Mesodermal cell (in vitro differentiated cells): ENCODE measurements at regions not wholly inside any gene's neighbourhood (a gene's known extent, or its start where the extent isn't known, plus 50 kb on each side); places are given as distances from the start of the nearest gene placed in this dataset.

Experiments used
- H3K27ac ChIP-seq: 2 replicates; pipeline ENCODE4 v1.7.0; 2013; ENCODE audit warnings: mild to moderate bottlenecking, low read depth, low read length, moderate library complexity; ENCODE audit not compliant: severe bottlenecking
- H3K36me3 ChIP-seq: 2 replicates; pipeline ENCODE4 v1.7.1; 2013; ENCODE audit warnings: mild to moderate bottlenecking, low read length, moderate library complexity; ENCODE audit not compliant: control insufficient read depth, insufficient read depth
- H3K4me1 ChIP-seq: one replicate; pipeline ENCODE4 v1.7.1; 2013; ENCODE audit warnings: mild to moderate bottlenecking, low read length; ENCODE audit not compliant: insufficient read depth, control insufficient read depth, poor library complexity, severe bottlenecking
- H3K4me3 ChIP-seq: 2 replicates; pipeline ENCODE4 v1.7.0; 2013; ENCODE audit warnings: low read length, control low read depth, mild to moderate bottlenecking; ENCODE audit not compliant: insufficient read depth, poor library complexity, severe bottlenecking; ENCODE audit errors: extremely low read depth
- H3K9me3 ChIP-seq: 2 replicates; pipeline ENCODE4 v1.7.1; 2013; ENCODE audit warnings: mild to moderate bottlenecking, low read length, moderate library complexity; ENCODE audit not compliant: control insufficient read depth
- WGBS, 2 experiments: methylation state at CpG; one replicate each; pipeline ENCODE4 v1.1.5; 2013; ENCODE audit warnings: missing lambda C conversion rate in 2 of 2; ENCODE audit not compliant: insufficient coverage in 2 of 2; 5-methylcytosine and 5-hydroxymethylcytosine counted together

DNA sequence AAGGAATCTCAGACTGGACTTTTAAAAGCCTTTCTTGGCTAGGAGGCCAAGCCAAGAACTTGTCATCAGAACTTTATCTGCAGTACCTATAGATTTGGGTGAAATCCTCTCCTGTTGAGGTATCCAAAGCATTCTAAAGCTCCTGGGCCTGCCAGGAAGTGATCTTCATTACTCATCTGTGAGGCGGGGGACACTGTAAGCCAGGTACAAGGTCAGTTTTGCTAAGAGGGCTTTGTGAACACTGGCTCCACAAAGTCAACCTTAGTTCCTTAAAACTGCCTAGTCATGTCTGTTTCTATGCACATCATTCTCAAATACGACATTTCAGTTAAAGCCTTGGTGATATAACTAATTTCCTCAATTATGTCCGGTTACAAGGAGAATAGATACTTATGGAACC, 236.7 kb downstream of the PIK3R1 start:
- Histone ChIP-seq H3K9me3 (no peaks in the 10 kb centered on the region), H3K4me1 (peaks cover 6% of the 10 kb centered on the region)
- 100% methylated on average over 1 of the region's 3 CpGs for WGBS, 2 experiments

GRCh38 chr5:68454172-68454571, 238.6 kb downstream of the PIK3R1 start:
- H3K4me3 ChIP-seq = no peak overlapping the region
- H3K36me3 ChIP-seq = no peaks in the 10 kb centered on the region
- 85 to 88% methylated on average over 2 of the region's 3 CpGs for WGBS, 2 experiments
- H3K27ac ChIP-seq = no peak overlapping the region
- H3K9me3 ChIP-seq = no peaks in the 10 kb centered on the region
- H3K4me1 ChIP-seq = peaks cover 6% of the 10 kb centered on the region

More for the DNA sequence above, 236.7 kb downstream of the PIK3R1 start:
- H3K4me3 ChIP-seq = no peak overlapping the region
- no peaks in the 10 kb centered on the region for H3K36me3 ChIP-seq
- no peak overlapping the region for H3K27ac ChIP-seq

DNA sequence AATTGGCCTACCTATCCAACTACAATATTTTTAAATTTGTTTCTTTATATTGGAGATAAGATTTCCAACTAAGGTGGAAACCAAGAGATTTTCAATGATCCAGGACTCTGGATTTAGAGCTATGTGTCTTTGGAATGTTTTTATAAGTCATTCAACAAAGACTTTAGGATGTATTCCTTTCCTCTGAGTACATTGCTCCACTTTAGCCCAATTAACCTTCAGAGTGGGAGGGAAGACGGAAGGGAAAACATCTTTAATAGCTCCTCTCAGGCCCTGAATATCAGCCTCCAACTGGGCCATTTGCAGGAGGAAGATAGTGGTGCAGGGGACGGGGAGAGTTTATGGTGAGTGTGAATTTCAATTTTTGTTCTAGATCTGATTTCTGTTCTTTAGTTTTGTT, 239.2 kb downstream of the PIK3R1 start:
- H3K4me3 ChIP-seq = no peak overlapping the region
- no peaks in the 10 kb centered on the region for H3K36me3 ChIP-seq
- H3K27ac ChIP-seq = no peak overlapping the region
- H3K9me3 ChIP-seq = no peaks in the 10 kb centered on the region
- peaks cover 6% of the 10 kb centered on the region for H3K4me1 ChIP-seq
- no CpG with 5 or more reads among the region's 2 CpGs for WGBS, 2 experiments

DNA sequence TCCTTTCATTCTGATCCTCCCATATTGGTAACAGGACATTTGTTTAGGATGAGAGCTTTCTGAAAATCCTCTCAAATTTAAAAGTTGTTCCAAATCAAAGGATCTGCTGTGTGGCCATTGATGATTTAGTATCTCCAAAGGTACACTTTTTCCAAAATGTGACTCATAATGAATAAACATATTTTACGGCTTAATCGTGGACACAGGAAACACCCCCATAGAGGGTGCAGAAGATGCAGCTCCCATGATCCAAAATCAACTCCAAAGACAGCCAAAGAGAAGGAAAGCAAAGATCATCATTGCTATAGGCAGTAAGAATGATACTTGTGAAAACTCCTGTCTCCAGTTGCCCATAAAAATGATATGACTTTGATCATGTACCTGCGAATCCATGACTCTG, 239.7 kb downstream of the PIK3R1 start:
- WGBS, 2 experiments = 71% methylated on average over 1 of the region's 3 CpGs; no CpG with 5 or more reads in 1 of the 2 experiments
- Histone ChIP-seq H3K9me3 (no peaks in the 10 kb centered on the region), H3K36me3 (no peaks in the 10 kb centered on the region), H3K4me3 (no peak overlapping the region), H3K4me1 (peaks cover 6% of the 10 kb centered on the region), H3K27ac (no peak overlapping the region)

- no peak overlapping the region for H3K27ac ChIP-seq
- peaks cover 4% of the 10 kb centered on the region for H3K4me1 ChIP-seq
- 93 to 100% methylated on average over 1 to 3 of the region's 4 CpGs for WGBS, 2 experiments
Measured at GRCh38 chr5:68456756-68457217, 241.2 kb downstream of the PIK3R1 start.

GRCh38 chr5:68457285-68457684, 241.7 kb downstream of the PIK3R1 start:
- 76 to 93% methylated on average over 6 to 8 of the region's 8 CpGs for WGBS, 2 experiments
- Histone ChIP-seq H3K9me3 (no peaks in the 10 kb centered on the region), H3K4me3 (no peak overlapping the region), H3K4me1 (peaks cover 4% of the 10 kb centered on the region), H3K36me3 (no peaks in the 10 kb centered on the region), H3K27ac (no peak overlapping the region)

More at GRCh38 chr5:68456756-68457217, 241.2 kb downstream of the PIK3R1 start:
- H3K36me3 ChIP-seq = no peaks in the 10 kb centered on the region
- H3K9me3 ChIP-seq = no peaks in the 10 kb centered on the region
- no peak overlapping the region for H3K4me3 ChIP-seq

DNA sequence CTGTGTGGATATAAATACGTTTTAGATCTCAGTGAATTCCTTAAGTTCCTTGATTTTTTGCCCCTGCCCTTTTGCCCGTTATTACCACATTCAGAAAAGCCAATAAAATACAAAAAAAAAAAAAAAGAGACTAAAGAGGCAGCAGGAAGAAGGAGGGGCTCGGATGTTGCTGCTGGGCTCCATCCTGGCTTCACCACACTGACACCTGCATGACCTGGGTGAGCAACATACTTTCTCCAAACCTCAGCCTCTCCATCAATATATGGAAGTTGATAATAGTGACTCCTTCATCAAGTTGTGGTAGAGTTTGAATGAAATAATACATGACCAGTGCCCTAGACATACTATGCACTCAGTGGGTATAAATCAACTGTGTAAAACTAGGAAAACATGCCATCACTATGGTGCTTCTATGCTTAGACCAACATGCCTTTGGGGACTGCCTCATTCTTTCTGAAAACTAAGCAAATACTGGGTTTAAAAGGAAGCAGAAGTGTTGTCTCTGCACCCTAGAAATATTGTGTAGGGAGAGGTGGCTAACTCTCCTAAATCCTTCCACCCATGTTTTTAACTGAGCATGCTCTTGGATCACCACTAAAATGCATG, 243.0 kb downstream of the PIK3R1 start:
- H3K4me1 ChIP-seq = peaks cover 4% of the 10 kb centered on the region
- WGBS, 2 experiments = no CpG with 5 or more reads among the region's 3 CpGs

DNA sequence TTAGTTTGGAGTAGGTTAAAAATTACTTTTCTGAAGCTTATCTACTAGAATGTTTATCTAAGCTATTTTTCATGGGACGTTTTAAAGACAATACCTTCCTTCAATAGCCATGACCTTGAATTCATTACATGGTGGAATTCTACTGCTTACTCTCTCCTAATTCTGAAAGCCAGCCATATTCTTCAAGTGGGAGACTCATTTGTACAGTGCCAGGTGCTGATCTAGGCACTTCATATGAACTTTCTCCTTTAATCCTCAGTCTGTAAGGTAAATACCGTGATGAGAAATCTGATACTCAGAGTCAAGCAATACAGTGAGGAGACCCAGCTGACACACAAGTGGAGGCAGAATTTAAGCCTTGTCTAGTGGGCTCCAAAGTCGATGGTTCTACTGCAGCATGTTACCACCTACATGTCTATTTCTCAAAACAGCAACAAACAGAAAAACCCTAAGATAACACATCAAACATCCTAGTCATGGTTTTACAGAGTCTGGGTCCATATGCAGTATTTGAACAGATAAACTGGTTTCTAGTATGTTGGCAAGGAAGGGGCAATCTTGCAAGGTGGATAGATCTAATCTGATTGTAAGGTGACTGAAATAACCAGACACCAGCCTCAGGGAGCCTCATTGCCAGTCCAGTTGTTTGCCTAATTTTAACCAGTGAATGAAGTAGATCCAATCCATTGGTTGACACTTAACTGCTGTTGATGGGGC, 243.7 kb downstream of the PIK3R1 start:
- Histone ChIP-seq H3K4me3 (no peak overlapping the region), H3K4me1 (peaks cover 4% of the 10 kb centered on the region), H3K36me3 (no peaks in the 10 kb centered on the region), H3K27ac (no peak overlapping the region), H3K9me3 (no peaks in the 10 kb centered on the region)
- 94 to 100% methylated on average over 2 to 3 of the region's 3 CpGs for WGBS, 2 experiments

More for the DNA sequence above, 243.0 kb downstream of the PIK3R1 start:
- H3K4me3 ChIP-seq = no peak overlapping the region
- no peaks in the 10 kb centered on the region for H3K36me3 ChIP-seq
- no peaks in the 10 kb centered on the region for H3K9me3 ChIP-seq
- H3K27ac ChIP-seq = no peak overlapping the region

DNA sequence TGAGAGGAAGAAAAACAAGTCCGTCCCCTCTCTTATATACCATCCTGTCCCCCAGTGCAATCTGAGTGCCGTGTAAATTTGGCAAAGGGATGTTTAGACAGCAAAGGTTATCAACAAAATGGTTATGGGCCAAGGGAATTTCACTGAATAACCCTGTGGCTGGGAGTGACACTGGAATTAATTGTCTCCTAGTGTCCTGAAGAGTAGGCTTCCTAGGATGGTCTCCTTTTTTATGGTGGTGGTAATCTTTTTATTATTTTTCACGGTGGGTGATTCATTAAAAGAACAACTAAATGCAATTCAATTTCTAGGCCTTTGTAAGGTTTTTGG, 244.2 kb downstream of the PIK3R1 start:
- Histone ChIP-seq H3K4me1 (peaks cover 4% of the 10 kb centered on the region), H3K4me3 (no peak overlapping the region), H3K27ac (no peak overlapping the region), H3K36me3 (no peaks in the 10 kb centered on the region), H3K9me3 (no peaks in the 10 kb centered on the region)
- no CpG with 5 or more reads among the region's 3 CpGs for WGBS, 2 experiments

DNA sequence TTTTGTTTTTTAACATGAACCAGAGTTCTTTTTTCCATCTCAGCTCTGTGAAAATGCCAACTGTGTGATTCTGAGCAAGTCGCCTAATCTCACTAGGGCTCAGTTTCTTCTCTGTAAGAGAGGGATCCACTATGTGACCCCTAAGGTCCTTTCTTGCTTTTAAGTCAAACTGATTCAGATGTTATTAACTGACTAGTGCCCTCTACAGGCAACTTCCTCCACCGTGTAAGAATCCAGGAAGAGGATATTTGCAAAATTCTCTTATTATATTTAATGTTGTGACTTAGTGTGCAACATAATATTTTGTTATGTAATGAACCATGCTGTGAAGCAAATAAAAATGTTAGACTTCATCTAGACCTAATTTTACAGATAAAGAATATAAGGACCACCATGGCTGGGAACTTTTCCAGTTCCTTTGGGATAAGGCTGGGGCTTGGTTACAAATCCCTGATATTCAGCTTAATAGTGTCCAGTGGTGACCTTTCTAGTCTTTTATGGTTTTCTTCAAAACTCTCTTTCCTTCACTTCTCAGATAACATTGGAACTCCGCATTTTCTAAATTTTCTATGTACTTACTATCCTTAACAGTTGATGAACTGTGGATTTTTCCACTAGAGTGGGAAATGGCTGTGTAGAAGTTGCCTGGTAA, 244.7 kb downstream of the PIK3R1 start:
- Histone ChIP-seq H3K9me3 (no peaks in the 10 kb centered on the region), H3K4me1 (peaks cover 4% of the 10 kb centered on the region), H3K27ac (no peak overlapping the region), H3K36me3 (no peaks in the 10 kb centered on the region), H3K4me3 (no peak overlapping the region)
- 40 to 67% methylated on average over 1 of the region's 3 CpGs for WGBS, 2 experiments

- H3K4me3 ChIP-seq = no peak overlapping the region
- H3K4me1 ChIP-seq = no peaks in the 10 kb centered on the region
- no peaks in the 10 kb centered on the region for H3K9me3 ChIP-seq
- 97% methylated on average over 3 of the region's 3 CpGs for WGBS, 2 experiments
- no peak overlapping the region for H3K27ac ChIP-seq
- no peaks in the 10 kb centered on the region for H3K36me3 ChIP-seq
Measured at GRCh38 chr5:68463606-68464005, 248.1 kb downstream of the PIK3R1 start.
